ENCODE measurements at regions not wholly inside any gene's neighbourhood (a gene's known extent, or its start where the extent isn't known, plus 50 kb on each side); places are given as distances from the start of the nearest gene placed in this dataset.

DNA sequence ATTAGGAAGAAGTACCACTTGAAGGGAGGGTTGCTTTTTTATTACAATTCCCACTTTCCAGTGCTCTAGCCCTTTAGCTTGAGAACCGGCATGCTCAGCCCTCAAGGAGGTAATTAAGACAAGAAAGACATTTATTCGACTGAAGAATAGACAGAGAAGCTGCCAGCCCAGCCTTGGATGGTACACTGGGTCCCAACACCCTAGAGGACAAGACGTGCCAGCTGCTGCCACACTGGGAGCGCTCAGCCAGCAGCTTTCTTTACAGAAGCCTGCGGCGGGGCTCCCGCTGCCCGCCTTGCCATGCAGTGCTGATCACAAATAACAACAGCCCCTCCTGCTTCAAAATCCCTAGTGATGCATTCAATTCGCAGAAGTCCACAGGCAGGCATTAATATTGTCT lies 746.3 kb upstream of the RAB6C start:
- no peak for TF ChIP-seq ZSCAN29 (CRISPR knock-in tag; conservative IDR thresholded peaks at IDR 0.05)
- no peak for TF ChIP-seq ELF4 (CRISPR knock-in tag; IDR thresholded peaks at IDR 0.05; ENCODE audit: borderline replicate concordance)
- no peak for TF ChIP-seq BRCA1 (CRISPR knock-in tag; IDR thresholded peaks at IDR 0.05)
- TF ChIP-seq ZNF552 (CRISPR knock-in tag; IDR thresholded peaks at IDR 0.05; ENCODE audit: borderline replicate concordance): no peak
- TF ChIP-seq POLR2AphosphoS5 (IDR thresholded peaks at IDR 0.05; ENCODE audit: low read depth, low read length): no peak
- TF ChIP-seq JUN (CRISPR knock-in tag; IDR thresholded peaks at IDR 0.05): no peak
- no peak for TF ChIP-seq EZH2 (conservative IDR thresholded peaks at IDR 0.05; ENCODE audit: low read depth, low read length)
- TF ChIP-seq FOXK1 (CRISPR knock-in tag; IDR thresholded peaks at IDR 0.05; ENCODE audit: borderline replicate concordance, low read depth): no peak
- TF ChIP-seq YY1 (IDR thresholded peaks at IDR 0.05; ENCODE audit: insufficient read depth, insufficient replicate concordance, low read depth, low read length): no peak
- TF ChIP-seq, protein P1, sequence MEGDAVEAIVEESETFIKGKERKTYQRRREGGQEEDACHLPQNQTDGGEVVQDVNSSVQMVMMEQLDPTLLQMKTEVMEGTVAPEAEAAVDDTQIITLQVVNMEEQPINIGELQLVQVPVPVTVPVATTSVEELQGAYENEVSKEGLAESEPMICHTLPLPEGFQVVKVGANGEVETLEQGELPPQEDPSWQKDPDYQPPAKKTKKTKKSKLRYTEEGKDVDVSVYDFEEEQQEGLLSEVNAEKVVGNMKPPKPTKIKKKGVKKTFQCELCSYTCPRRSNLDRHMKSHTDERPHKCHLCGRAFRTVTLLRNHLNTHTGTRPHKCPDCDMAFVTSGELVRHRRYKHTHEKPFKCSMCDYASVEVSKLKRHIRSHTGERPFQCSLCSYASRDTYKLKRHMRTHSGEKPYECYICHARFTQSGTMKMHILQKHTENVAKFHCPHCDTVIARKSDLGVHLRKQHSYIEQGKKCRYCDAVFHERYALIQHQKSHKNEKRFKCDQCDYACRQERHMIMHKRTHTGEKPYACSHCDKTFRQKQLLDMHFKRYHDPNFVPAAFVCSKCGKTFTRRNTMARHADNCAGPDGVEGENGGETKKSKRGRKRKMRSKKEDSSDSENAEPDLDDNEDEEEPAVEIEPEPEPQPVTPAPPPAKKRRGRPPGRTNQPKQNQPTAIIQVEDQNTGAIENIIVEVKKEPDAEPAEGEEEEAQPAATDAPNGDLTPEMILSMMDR (CRISPR knock-in tag; IDR thresholded peaks at IDR 0.05): no peak
- TF ChIP-seq ZNF382 (CRISPR knock-in tag; IDR thresholded peaks at IDR 0.05; ENCODE audit: borderline replicate concordance): no peak
